ENCODE measurements at regions not wholly inside any gene's neighbourhood (a gene's known extent, or its start where the extent isn't known, plus 50 kb on each side); places are given as distances from the start of the nearest gene placed in this dataset.
"Not testable (repeated sequence)": the region's sequence is repeated elsewhere in the genome, so short reads cannot be mapped to it uniquely, and the experiment has no call there.

- not testable (repeated sequence) for DNase-seq
Measured at GRCh38 chr2:55124682-55125081, 74.4 kb upstream of the RTN4 start.

GRCh38 chr2:55123851-55124269 lies 73.6 kb upstream of the RTN4 start:
- no peak for DNase-seq

DNA sequence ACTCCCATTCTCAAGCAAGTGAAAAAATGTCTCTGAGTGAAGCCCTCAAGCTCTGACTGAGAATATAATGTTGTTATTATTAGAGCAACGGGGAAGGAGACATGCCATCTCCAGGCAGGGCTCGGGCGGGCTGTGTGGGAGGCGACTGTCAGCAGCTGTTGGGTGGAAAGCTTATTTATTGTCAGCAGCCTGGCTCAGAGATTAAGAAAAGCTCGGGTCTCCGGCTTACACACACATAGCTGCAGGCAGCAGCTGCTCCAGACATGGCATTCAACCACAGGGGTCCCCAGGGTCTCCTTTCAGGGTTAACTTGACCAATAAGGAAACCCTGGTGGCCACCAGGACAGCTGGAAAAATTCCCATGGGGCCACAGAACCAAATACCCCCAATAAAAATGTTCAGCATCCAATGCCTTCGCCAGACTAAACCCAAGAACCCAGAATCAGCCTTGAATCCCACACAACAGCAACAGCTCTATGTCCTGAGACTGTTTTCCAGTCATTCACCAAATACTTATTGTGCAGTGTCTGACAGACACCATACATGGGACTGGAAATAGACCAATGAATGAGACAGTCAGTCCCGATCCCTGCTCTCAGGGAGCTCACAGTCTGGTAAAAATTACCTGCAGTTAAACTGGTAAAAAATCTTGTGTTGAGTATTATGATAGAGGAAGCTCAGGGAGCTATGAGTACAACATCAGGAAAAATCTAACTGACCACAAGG lies 70.5 kb upstream of the RTN4 start:
- DNase-seq: peak; percentile 96

- no peak for DNase-seq
Measured at GRCh38 chr2:55119711-55120487, 69.6 kb upstream of the RTN4 start.

- DNase-seq: peak; percentile 35
Measured at GRCh38 chr2:55118643-55119083, 68.4 kb upstream of the RTN4 start.

DNA sequence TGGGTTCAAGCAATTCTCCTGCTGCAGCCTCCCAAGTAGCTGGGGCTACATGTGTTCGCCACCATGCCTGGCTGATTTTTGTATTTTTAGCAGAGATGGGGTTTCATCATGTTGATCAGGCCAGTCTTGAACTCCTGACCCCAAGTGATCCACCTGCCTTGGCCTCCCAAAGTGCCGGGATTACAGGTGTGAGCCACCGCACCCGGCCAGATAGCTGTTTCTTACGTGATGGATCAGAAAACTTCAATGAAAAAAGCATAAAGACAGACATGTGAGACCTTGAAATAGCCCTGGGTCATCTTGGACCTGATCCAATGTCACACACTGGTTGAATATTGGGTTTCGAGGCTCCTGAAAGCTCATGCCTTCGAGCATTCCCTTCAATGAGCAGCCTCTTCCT lies 66.7 kb upstream of the RTN4 start:
- DNase-seq: no peak

- DNase-seq: no peak
Measured at GRCh38 chr2:55116598-55116964, 66.3 kb upstream of the RTN4 start.

DNA sequence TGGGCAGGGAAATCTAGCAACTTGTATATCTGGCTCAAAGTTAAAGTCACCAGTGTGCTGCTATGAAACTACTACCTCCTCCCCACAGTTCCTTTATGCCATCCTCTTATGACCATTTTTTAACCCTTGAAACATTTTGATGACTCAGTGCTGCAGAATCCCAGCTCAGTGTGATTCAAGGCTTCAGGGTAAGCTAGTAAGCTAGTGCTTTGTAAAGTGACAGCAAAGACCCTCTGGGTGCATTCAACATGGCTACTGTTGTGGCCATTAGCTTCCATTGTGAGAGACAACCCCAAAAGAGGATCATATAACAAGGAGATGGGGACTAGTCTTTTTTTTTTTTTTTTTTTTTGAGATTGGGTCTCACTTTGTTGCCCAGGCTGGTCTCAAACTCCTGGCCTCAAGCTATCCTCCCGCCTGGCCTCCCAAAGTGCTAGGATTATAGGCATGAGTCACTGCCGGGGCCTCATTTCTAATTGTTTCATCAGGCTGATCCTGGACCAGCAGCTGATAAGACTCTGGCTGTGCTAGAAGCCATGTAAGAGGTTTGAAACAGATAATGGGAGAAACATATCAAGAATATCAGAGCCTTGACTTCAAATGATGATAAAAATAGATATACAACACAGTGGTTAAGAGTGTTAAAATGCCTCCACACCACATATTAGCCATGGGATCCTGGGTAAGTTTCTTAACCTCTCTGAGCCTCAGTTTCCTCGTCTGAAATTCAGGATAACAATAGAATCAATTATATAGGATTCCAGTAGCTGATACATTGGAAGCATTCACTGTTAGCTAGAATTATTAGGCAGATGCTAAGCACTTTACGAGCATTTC lies 65.7 kb upstream of the RTN4 start:
- DNase-seq: peak; percentile 90

DNA sequence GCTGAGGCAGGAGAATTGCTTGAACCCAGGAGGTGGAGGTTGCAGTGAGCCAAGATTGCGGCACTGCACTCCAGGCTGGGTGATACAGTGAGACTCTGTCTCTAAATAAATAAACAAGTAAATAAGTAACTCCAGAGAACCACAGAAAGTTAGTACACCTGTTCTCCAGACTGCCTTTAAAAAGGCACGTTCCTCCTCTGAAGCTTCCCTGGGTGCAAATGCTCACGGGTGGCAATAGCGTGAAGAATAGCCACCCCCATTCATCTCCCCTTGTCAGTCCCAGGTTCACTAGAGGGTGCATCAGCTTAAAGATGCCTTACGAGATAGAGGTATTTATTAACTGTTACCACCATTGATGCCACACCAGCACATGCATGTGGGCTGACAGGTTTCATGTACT lies 64.3 kb upstream of the RTN4 start:
- DNase-seq: no peak

DNA sequence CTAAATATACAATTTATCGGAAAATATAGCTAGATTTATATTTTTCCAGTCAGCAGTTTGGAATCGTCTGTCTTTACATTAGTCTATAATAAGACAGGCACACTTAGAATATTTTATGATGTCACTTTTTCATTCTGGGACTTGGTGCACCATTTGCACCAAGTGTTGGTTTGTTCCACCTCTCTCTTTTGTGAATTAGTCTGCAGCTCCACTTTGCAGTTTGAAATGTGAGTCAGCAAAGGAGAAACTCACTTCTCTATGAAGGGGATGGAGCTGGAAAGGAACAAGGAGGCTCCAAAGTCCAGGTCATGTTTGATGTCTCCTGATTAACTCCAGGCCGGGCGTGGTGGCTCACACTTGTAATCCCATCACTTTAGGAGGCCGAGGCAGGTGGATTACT lies 63.8 kb upstream of the RTN4 start:
- no peak for DNase-seq

DNA sequence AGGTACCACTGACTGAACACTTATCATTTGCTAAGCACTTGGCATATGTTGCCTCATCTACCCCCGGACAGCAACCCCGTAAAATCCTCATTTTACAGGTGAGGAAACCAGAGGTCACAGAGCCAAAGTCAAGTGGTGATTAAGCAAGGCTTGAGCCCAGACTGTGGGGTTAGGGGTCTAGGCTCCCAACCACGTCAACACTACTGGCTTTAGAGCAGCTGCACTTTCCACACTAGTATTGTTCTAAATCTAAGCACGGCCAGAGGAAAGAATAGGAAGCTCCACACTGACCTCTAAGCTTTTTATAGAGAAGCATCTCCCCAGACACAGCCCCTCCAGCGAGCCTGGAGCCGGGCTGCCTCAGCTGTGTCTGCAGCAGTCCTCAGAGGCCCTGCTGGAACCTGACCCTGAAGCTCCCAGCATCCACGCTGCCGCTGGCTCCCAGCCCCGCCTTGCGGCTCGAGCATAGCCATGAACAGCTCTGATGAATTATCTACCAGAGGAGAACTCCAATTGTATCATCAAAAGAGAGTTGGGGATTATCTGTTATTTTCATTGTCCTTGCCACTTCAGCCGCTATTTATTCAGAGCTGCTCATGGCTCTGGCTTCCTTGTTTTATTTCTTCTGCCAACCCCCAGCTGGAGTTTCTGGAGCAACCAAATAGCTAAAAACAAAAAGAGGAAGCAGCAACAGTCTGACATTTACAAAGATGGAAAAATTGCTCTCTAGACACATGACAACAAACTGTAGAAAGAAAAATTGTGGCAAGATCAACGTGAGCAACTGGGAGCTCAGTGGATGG lies 62.2 kb upstream of the RTN4 start:
- DNase-seq: peak; percentile 81

- DNase-seq: peak; percentile 97
Measured at GRCh38 chr2:55111570-55112228, 61.4 kb upstream of the RTN4 start.

- DNase-seq: no peak
Measured at GRCh38 chr2:55111230-55111569, 60.9 kb upstream of the RTN4 start.

GRCh38 chr2:55109219-55109891 lies 59.1 kb upstream of the RTN4 start:
- peak; percentile 41 for DNase-seq

DNA sequence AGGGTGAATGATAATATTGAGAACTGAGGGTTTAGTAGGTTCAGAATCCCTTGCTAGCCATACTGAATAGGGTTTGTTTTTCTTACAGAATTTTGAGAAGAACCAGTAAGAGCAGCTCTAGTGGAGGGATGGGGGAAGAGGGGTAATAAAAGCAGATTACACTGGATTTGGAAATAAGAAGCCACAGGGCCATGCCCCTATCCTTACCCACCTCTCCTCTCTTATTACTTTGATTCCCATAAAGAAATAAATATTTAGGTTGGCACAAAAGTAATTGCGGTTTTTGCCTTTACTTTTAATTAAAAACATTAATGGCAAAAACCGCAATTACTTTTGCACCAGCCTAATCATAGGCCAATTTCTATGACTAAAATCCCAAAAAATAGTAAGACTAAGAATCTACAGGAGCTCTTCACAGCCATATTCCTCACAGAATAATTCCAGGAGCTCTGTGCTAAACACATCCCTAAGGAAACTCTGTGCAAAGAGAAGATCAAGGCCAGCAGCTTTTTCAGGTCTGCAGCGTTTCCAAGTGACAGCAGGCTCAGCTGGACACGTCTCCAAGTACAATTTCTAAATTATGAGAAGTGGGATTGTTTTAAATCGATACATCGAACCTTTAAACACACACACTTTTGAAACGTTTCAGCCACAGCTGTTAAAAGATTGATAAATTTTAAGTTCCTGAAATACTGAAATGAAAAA lies 58.4 kb upstream of the RTN4 start:
- DNase-seq: no peak

- DNase-seq: peak; percentile 81
Measured at GRCh38 chr2:55107436-55107835, 57.2 kb upstream of the RTN4 start.

DNA sequence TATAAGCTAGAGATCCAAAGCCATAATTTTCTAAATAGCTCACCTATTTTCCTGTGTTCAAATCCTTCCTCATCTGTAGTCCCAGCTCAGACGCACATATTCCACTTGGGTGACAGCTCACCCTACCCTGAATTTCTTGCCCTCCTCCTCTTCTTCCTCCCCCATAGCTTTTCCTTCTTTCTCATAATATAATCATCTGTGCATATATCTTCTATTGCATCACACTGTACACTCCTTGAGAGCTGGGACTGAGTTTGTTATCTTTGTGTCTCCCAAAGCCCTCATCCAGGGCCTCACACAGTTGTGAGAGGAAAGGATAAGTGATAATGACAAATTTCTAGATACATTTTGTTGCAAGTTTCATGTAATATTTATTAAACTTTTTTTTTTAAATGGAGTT lies 55.9 kb upstream of the RTN4 start:
- peak; percentile 68 for DNase-seq

DNA sequence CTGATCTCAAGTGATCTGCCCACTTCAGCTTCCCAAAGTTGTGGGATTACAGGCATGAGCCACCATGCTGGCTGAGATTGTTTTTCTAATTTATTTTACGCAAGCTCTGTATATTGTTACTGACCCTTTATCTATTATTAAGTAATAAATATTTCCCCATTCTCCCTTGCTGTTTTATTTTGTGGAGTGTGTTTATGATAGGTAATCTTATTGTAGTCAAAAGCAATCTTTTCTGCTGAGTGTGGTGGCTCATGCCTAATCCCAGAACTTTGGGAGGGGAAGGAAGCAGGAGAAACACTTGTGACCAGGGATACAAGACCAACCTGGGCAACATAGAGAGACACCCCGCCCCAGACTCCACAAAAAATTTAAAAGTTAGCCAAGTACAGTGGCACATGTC lies 55.2 kb upstream of the RTN4 start:
- DNase-seq: no peak

DNA sequence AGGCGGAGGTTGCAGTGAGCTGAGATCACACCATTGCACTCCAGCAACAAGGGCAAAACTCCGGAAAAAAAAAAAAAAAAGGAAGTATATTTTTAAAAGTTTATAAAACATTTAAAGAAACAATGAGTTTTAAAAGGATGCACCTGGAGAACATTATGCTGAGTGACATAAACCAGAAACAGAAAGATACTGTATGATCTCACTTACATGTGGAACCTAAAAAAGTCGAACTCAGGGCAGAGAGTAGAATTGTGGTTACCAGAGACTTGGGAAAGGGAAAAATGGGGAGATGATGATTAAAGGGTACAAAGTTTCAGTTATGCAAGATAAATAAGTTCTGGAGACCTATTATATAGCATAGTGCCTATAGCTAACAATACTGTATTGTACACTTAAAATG lies 52.8 kb upstream of the RTN4 start:
- DNase-seq: no peak

- peak; percentile 97 for DNase-seq
Measured at GRCh38 chr2:55102056-55102812, 52.0 kb upstream of the RTN4 start.
